Body of pancreas (tissue), 4 donors: ENCODE measurements at regions not wholly inside any gene's neighbourhood (a gene's known extent, or its start where the extent isn't known, plus 50 kb on each side); places are given as distances from the start of the nearest gene placed in this dataset.
A peak's percentile ranks its signal among the peaks of the same experiment; 100 is the strongest.

Experiments used
- ATAC-seq: fragments of 150-250 bp; one replicate; pipeline ENCODE4 v1.9.1; 2016
- DNase-seq, 4 donors: peaks; one replicate each; pipeline ENCODE4 v3.0.0-alpha.2; 2019
- H3K27ac ChIP-seq, 4 donors: fragments of 200-600 bp; sonication (generic); 1 replicate in 3 of 4; 2 replicates in 1 of 4; pipeline versions ENCODE4 v1.5.1 to v1.6.1; 2016 to 2019; ENCODE audit warnings: mild to moderate bottlenecking in 1 of 4, mixed read lengths in 1 of 4, moderate library complexity in 1 of 4
- H3K27me3 ChIP-seq, 2 donors: fragments of 200-600 bp; sonication (generic); one replicate each; pipeline ENCODE4 v1.6.0; 2016; ENCODE audit warnings: mild to moderate bottlenecking in 1 of 2
- H3K36me3 ChIP-seq, 2 donors: fragments of 200-600 bp; sonication (generic); replicated peaks in 1 of 2; 2 replicates each; pipeline ENCODE4 v1.5.1; 2016; ENCODE audit warnings: low read depth in 2 of 2; ENCODE audit not compliant: insufficient read depth in 1 of 2
- H3K4me1 ChIP-seq: fragments of 200-600 bp; sonication (generic); one replicate; pipeline ENCODE4 v1.6.0; 2016
- H3K4me3 ChIP-seq, 2 donors: fragments of 200-600 bp; sonication (generic); 1 replicate in 1 of 2; 2 replicates in 1 of 2; pipeline ENCODE4 v1.5.1; 2016 to 2019
- H3K9me3 ChIP-seq, 3 donors: fragments of 200-600 bp; sonication (generic); 1 replicate in 2 of 3; 2 replicates in 1 of 3; pipeline ENCODE4 v1.5.1; 2016
- POLR2A ChIP-seq, 3 donors: fragments of 450-650 bp; IDR thresholded peaks; one replicate each; pipeline ENCODE4 v1.6.1; 2016; ENCODE audit warnings: antibody characterized with exemption in 3 of 3, mild to moderate bottlenecking in 2 of 3
- WGBS, 2 donors: methylation state at CpG; one replicate each; pipeline ENCODE4 v1.1.5; 2017; 5-methylcytosine and 5-hydroxymethylcytosine counted together
- intact Hi-C: fragments of 100-400 bp; cut with DNase I; formaldehyde crosslinking; loops from one replicate; pipeline ENCODE4 v1.15.1; 2023
- TF ChIP-seq, protein P1 (sequence below), 7 experiments: fragments of 450-650 bp in 4 of 7; fragments of 200-600 bp in 3 of 7; sonication (generic) in 3 of 7; IDR thresholded peaks; one replicate each; pipeline ENCODE4 v1.5.1; 2016 to 2019; ENCODE audit warnings: antibody characterized with exemption in 7 of 7

DNA sequence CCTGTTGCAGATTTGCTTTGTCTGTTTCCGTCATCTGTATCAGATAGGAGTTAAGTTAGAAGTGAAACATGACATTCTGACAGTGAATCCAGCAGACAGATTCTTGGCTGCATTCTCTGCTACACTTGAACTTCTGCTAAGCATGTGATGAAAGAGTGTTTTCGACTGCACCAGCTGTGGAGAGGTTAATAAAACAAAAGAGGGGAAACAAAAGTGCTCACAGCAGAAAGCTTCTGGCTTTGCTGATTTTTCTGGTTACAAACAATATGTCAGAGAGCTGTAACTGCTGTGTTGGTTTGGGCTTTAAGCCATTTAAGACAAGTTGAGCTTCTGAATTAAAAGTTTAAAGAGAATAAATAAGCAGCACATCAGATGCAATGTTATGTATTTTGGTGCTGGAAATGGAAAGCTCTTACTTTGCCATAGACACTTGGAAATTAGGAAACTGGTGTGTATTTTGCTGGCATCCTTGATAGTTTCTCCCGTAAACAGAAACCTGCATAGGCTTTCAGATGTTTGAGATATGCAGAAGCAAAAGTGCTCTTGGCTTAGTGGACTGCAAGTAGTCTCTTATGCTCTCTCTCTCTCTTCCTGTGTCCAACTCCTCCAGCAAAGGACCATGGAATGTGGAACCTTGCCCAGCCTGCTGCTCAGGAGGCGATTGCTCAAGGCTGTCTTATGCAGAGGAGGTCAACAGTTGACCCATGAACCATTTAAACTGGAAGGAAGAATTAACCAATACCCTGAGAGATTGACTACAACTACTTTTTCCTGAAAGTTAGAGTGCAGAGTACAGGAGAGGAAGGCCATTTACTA, 104.9 kb downstream of the RPS12 start:
- Histone ChIP-seq H3K4me1 (peaks cover 11% of the 10 kb centered on the region), H3K27me3 (no peaks in the 10 kb centered on the region), H3K4me3 (no peak overlapping the region), H3K36me3 (no peaks in the 10 kb centered on the region), H3K27ac (peak overlapping the region in 1 of 4 donors; percentile 20), H3K9me3 (no peaks in the 10 kb centered on the region)
- peak; percentile 30 to 62 (median 44) for DNase-seq
- 12 to 16% methylated on average over 4 of the region's 4 CpGs for WGBS, 2 donors
- intact Hi-C loops: no loop called here
- no peak for TF ChIP-seq POLR2A (IDR thresholded peaks at IDR 0.05)
- TF ChIP-seq, protein P1, sequence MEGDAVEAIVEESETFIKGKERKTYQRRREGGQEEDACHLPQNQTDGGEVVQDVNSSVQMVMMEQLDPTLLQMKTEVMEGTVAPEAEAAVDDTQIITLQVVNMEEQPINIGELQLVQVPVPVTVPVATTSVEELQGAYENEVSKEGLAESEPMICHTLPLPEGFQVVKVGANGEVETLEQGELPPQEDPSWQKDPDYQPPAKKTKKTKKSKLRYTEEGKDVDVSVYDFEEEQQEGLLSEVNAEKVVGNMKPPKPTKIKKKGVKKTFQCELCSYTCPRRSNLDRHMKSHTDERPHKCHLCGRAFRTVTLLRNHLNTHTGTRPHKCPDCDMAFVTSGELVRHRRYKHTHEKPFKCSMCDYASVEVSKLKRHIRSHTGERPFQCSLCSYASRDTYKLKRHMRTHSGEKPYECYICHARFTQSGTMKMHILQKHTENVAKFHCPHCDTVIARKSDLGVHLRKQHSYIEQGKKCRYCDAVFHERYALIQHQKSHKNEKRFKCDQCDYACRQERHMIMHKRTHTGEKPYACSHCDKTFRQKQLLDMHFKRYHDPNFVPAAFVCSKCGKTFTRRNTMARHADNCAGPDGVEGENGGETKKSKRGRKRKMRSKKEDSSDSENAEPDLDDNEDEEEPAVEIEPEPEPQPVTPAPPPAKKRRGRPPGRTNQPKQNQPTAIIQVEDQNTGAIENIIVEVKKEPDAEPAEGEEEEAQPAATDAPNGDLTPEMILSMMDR (IDR thresholded peaks at IDR 0.05): no peak
- ATAC-seq: peak; percentile 58

DNA sequence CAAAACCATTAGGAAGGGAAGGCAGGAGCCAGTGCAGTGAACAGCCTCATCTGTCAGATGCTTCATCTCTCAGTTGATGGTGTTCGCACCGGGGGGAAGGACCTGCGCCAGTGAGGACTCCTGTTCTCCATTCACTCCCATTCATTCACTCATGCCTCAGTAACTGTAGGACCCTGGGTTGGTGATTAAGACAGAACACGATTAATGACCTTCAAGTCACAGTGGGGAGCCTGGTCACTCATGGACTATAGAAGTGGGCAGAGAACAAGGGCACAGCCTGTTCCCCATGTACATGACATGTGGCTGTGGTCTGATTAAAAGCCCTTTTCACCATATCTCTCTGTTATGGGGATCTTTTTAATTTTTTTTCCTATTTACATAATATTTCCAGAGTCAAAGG, 113.3 kb downstream of the RPS12 start:
- 69 to 74% methylated on average over 4 of the region's 4 CpGs for WGBS, 2 donors
- TF ChIP-seq, protein P1 (IDR thresholded peaks at IDR 0.05): no peak
- TF ChIP-seq POLR2A (IDR thresholded peaks at IDR 0.05): no peak
- Histone ChIP-seq H3K4me3 (no peak overlapping the region), H3K4me1 (no peaks in the 10 kb centered on the region), H3K27me3 (no peaks in the 10 kb centered on the region), H3K27ac (no peak overlapping the region), H3K9me3 (no peaks in the 10 kb centered on the region), H3K36me3 (no peaks in the 10 kb centered on the region)
- intact Hi-C loops: no loop called here
- no peak for ATAC-seq
- no peak for DNase-seq

DNA sequence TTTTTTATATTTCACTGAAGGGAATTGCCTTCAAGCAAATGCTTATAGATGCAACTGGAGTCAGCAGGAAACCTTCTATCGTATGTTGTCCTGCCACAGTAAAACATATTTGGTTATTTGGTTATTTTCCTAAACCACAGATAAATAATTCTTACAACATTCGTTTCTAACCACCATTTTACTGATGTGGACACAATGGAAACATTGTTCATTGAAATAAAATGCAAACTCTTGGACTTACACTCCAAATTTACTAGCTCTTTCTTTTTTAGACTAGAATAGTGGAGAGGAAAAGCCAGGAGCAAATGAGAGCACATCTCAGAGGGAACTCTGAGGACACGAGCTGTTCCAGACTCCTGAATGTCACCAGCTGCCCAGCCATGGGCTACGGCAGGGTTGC, 114.8 kb downstream of the RPS12 start:
- intact Hi-C loops: no loop called here
- TF ChIP-seq, protein P1 (IDR thresholded peaks at IDR 0.05): no peak
- TF ChIP-seq POLR2A (IDR thresholded peaks at IDR 0.05): no peak
- H3K4me1 ChIP-seq: no peaks in the 10 kb centered on the region
- DNase-seq: no peak
- H3K36me3 ChIP-seq: no peaks in the 10 kb centered on the region
- peaks cover 0 to 3% of the 10 kb centered on the region in 2 donors for H3K27me3 ChIP-seq
- no peak overlapping the region for H3K27ac ChIP-seq
- no peak overlapping the region for H3K4me3 ChIP-seq
- ATAC-seq: no peak
- no peaks in the 10 kb centered on the region for H3K9me3 ChIP-seq
- 57 to 70% methylated on average over 4 of the region's 4 CpGs for WGBS, 2 donors

DNA sequence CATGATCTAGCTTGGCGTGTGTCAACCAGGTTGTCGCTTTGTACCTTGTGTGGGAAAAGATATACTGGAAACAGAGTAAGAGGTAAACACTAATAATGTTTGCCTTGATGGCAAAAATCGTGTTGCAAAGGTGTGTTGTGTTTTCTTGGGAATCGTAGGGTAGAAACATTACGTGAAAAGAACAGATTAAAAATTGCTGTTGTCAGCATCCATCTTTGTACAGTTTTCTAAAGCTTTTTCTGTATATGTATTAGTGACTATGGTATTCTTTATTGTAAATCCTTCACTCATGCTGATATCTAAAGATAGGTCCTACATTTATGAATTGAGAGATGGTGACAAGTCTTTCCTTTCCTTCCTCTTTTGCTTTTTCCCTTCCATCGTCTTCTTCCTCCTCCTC, 116.9 kb downstream of the RPS12 start:
- TF ChIP-seq, protein P1 (IDR thresholded peaks at IDR 0.05): no peak
- TF ChIP-seq POLR2A (IDR thresholded peaks at IDR 0.05): no peak
- no peak for ATAC-seq
- intact Hi-C loops: no loop called here
- Histone ChIP-seq H3K4me1 (no peaks in the 10 kb centered on the region), H3K27me3 (peaks cover 0 to 5% of the 10 kb centered on the region in 2 donors), H3K9me3 (no peaks in the 10 kb centered on the region), H3K36me3 (no peaks in the 10 kb centered on the region), H3K27ac (peak overlapping the region in 2 of 4 donors; percentile 60 to 70), H3K4me3 (no peak overlapping the region)
- WGBS, 2 donors: 68 to 76% methylated on average over 6 of the region's 6 CpGs
- no peak for DNase-seq
